ENCODE measurements at regions not wholly inside any gene's neighbourhood (a gene's known extent, or its start where the extent isn't known, plus 50 kb on each side); places are given as distances from the start of the nearest gene placed in this dataset.

- Histone ChIP-seq H2AFZ (ENCODE audit: low read length) (no peak overlapping the region), H3K79me2 (ENCODE audit: insufficient read depth, low read length) (no peaks in the 10 kb centered on the region), H3K9me3 (ENCODE audit: low read depth, low read length) (peaks cover 6% of the 10 kb centered on the region), H3K27ac (ENCODE audit: low read depth, low read length) (no peak overlapping the region), H3K4me2 (ENCODE audit: insufficient read depth, low read length) (no peak overlapping the region), H3K27me3 (ENCODE audit: insufficient read depth, low read length) (no peaks in the 10 kb centered on the region), H3K4me3 (ENCODE audit: insufficient read depth, low read length) (no peak overlapping the region), H3K4me1 (ENCODE audit: insufficient read depth, low read length) (no peaks in the 10 kb centered on the region), H4K20me1 (ENCODE audit: insufficient read depth, low read length) (no peaks in the 10 kb centered on the region), H3K36me3 (ENCODE audit: insufficient read depth, low read length) (no peaks in the 10 kb centered on the region)
- no peak for DNase-seq (ENCODE audit: insufficient read length, low spot score, missing footprints)
- TF ChIP-seq CTCF (IDR thresholded peaks at IDR 0.05; ENCODE audit: extremely low read depth, low read depth, low read length), result no peak
Observed at GRCh38 chr14:25570483-25570882, 520.5 kb upstream of the STXBP6 start.

GRCh38 chr14:25557466-25557865 lies 507.5 kb upstream of the STXBP6 start:
- H3K27ac ChIP-seq (ENCODE audit: low read depth, low read length), result no peak overlapping the region
- no peak overlapping the region for H2AFZ ChIP-seq (ENCODE audit: low read length)
- no peak overlapping the region for H3K4me3 ChIP-seq (ENCODE audit: insufficient read depth, low read length)
- H3K9me3 ChIP-seq (ENCODE audit: low read depth, low read length), result peaks cover 6% of the 10 kb centered on the region
- no peak overlapping the region for H3K4me2 ChIP-seq (ENCODE audit: insufficient read depth, low read length)
- TF ChIP-seq CTCF (IDR thresholded peaks at IDR 0.05; ENCODE audit: extremely low read depth, low read depth, low read length), result no peak
- no peaks in the 10 kb centered on the region for H4K20me1 ChIP-seq (ENCODE audit: insufficient read depth, low read length)
- no peaks in the 10 kb centered on the region for H3K79me2 ChIP-seq (ENCODE audit: insufficient read depth, low read length)
- DNase-seq (ENCODE audit: insufficient read length, low spot score, missing footprints), result no peak
- no peaks in the 10 kb centered on the region for H3K4me1 ChIP-seq (ENCODE audit: insufficient read depth, low read length)
- H3K36me3 ChIP-seq (ENCODE audit: insufficient read depth, low read length), result no peaks in the 10 kb centered on the region
- H3K27me3 ChIP-seq (ENCODE audit: insufficient read depth, low read length), result no peaks in the 10 kb centered on the region

- H2AFZ ChIP-seq (ENCODE audit: low read length), result no peak overlapping the region
- no peak overlapping the region for H3K4me3 ChIP-seq (ENCODE audit: insufficient read depth, low read length)
- H3K27me3 ChIP-seq (ENCODE audit: insufficient read depth, low read length), result no peaks in the 10 kb centered on the region
- H3K4me1 ChIP-seq (ENCODE audit: insufficient read depth, low read length), result no peaks in the 10 kb centered on the region
- peaks cover 8% of the 10 kb centered on the region for H3K9me3 ChIP-seq (ENCODE audit: low read depth, low read length)
- no peaks in the 10 kb centered on the region for H3K36me3 ChIP-seq (ENCODE audit: insufficient read depth, low read length)
- TF ChIP-seq CTCF (IDR thresholded peaks at IDR 0.05; ENCODE audit: extremely low read depth, low read depth, low read length), result no peak
- no peaks in the 10 kb centered on the region for H4K20me1 ChIP-seq (ENCODE audit: insufficient read depth, low read length)
- no peaks in the 10 kb centered on the region for H3K79me2 ChIP-seq (ENCODE audit: insufficient read depth, low read length)
- no peak for DNase-seq (ENCODE audit: insufficient read length, low spot score, missing footprints)
- H3K27ac ChIP-seq (ENCODE audit: low read depth, low read length), result no peak overlapping the region
- H3K4me2 ChIP-seq (ENCODE audit: insufficient read depth, low read length), result no peak overlapping the region
Observed at GRCh38 chr14:25552826-25553225, 502.9 kb upstream of the STXBP6 start.

GRCh38 chr14:25551674-25552073 lies 501.7 kb upstream of the STXBP6 start:
- no peak overlapping the region for H3K27ac ChIP-seq (ENCODE audit: low read depth, low read length)
- H3K27me3 ChIP-seq (ENCODE audit: insufficient read depth, low read length), result no peaks in the 10 kb centered on the region
- no peaks in the 10 kb centered on the region for H4K20me1 ChIP-seq (ENCODE audit: insufficient read depth, low read length)
- no peak for DNase-seq (ENCODE audit: insufficient read length, low spot score, missing footprints)
- peaks cover 8% of the 10 kb centered on the region for H3K9me3 ChIP-seq (ENCODE audit: low read depth, low read length)
- no peak overlapping the region for H3K4me2 ChIP-seq (ENCODE audit: insufficient read depth, low read length)
- no peaks in the 10 kb centered on the region for H3K4me1 ChIP-seq (ENCODE audit: insufficient read depth, low read length)
- no peaks in the 10 kb centered on the region for H3K36me3 ChIP-seq (ENCODE audit: insufficient read depth, low read length)
- no peak for TF ChIP-seq CTCF (IDR thresholded peaks at IDR 0.05; ENCODE audit: extremely low read depth, low read depth, low read length)
- H2AFZ ChIP-seq (ENCODE audit: low read length), result no peak overlapping the region
- no peaks in the 10 kb centered on the region for H3K79me2 ChIP-seq (ENCODE audit: insufficient read depth, low read length)
- no peak overlapping the region for H3K4me3 ChIP-seq (ENCODE audit: insufficient read depth, low read length)

Data from osteoblast (primary cell).